ENCODE measurements at regions not wholly inside any gene's neighbourhood (a gene's known extent, or its start where the extent isn't known, plus 50 kb on each side); places are given as distances from the start of the nearest gene placed in this dataset.

GRCh38 chr7:155213955-155214740, 83.5 kb upstream of the INSIG1 start:
- no peak for DNase-seq (ENCODE audit: low read depth in 1 of 2, low spot score in 1 of 2)

DNA sequence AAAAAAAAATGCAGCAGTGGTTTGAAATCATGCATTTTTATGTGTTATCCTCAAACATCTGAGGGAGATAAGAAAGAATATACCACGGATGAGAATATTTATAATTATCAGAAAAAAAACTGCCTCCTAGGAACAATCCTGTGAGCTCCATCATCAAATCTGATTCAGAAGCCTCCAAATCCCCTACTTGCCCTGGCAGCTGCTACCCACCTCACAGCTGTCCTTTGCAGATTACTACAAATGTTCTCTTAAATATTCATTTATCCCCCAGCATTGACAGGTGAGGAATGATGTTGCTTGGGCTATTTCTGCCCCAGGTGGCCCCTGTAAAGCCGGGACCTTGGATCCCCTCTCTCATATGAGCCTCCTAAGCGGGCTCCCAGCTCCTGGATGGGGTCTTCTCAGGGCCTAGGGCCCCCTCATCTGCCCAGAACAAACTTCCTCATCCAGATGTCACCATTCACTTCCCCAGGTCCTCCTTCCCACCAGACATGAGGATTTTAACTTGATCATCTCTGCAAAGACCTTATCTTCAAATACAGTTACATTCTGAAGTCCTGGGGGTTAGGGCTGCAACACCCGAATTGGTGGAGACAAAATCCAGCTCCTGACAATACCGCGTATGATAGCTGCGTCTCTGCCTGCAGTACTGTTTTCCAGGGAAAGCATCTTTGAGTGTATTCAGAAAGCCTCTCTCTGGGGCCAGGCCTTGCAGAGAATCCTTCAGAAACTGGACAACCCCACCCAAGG, 81.9 kb upstream of the INSIG1 start:
- no peak for DNase-seq (ENCODE audit: low read depth in 1 of 2, low spot score in 1 of 2)

- DNase-seq (ENCODE audit: low read depth in 1 of 2, low spot score in 1 of 2), result no peak
These were observed 81.0 kb upstream of the INSIG1 start for GRCh38 chr7:155216475-155217272.

DNA sequence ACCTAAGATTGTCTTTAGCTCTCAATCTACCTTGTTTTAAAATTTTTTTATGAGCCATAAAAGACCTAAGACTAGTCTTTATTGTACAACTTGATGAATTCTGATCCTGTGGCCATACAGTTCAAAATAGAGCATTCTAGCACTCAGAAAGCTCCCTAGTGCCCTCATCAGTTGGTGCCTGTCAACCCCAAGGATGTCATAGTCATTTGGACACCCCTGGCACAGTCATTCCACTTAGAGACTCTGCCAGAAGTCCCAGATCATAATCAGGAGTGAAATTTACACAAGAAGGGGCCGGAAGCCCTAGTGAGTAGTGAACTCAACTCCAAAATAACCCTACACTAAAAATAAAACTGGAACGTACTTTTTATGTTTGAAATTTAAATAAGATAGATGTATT, 80.0 kb upstream of the INSIG1 start:
- DNase-seq (ENCODE audit: low read depth in 1 of 2, low spot score in 1 of 2), result no peak

DNA sequence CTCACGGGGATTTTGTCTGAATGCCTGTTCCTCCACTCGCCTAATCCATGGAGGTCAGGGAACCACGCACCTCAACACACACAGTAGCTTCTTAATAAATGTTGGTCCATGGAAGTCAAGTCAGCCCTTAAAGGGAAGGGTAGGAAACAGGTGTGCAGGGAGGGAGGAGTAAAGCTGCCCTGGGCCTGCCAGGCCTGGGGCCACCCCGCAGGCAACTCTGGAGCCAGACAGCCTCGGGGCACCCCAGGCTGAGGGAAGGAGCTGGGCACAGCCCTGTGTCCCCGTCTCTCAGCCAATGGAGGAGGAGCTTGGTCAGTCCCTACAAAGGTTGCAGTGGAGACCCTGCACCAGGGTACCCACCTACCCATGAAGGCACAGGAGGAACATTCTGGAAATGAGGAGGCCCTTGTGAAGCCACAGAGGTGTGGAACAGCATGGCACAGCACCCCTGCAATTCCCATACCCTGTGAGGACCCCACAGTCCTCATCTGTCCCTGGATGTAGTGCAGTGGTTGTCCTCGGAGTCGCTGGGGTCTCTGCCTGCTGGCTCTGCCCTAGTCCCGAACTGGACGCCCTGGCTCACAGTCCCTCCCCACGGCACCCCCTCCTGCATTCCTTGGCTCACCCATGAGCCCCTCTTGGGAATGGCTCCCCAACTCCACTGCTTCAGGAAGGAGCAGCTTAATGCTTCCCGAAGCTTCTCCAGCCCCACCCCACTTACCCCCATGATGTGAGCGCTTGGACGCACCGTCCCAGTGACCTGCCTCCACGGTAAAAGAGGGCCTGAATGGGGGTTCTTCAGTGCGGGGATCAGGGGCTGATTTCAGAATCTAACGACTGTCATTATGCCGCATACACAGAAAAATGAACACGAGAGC, 79.2 kb upstream of the INSIG1 start:
- no peak for DNase-seq (ENCODE audit: low read depth in 1 of 2, low spot score in 1 of 2)

- no peak for DNase-seq (ENCODE audit: low read depth in 1 of 2, low spot score in 1 of 2)
These were observed 78.5 kb upstream of the INSIG1 start for GRCh38 chr7:155219154-155219531.

DNA sequence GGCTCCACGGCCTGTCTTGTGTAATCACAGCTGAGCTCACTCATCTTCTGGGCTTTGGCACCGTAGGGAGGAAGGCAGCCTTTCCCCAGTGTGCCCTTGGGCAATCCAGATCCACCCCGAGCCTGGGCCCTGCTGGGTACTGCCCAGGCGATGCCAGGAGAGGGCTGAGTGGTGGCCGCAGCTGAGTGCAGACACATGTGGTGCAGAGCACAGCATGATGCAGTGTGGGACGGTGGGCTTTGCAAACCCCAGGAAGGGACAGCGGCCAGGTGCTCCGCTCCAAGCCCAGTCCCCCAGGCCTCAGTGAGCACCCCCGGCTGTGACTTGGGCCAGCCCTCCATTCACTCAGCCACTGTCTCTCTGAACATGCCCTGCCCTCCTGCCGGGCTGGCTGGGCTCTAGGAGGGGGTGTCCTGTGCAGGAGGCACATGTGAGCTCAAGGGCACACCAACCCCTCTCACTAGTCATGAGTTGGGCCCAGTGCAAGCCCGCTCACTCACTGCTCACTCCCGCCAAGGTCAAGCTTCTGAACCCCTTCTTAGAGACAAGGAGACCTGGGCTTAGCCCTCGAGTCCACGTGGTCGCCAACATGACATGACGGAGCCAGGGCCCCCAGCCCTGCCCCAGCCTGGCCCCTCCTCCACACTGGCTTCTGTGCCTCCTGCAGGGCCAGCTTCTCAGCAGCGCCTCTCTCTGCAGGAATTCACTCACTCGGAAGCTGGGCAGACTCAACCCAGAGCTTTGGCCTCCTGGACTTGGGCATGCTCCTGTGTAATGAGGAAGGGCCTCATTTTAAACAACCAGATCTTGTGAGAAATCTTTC, 77.5 kb upstream of the INSIG1 start:
- DNase-seq (ENCODE audit: low read depth in 1 of 2, low spot score in 1 of 2), result no peak

DNA sequence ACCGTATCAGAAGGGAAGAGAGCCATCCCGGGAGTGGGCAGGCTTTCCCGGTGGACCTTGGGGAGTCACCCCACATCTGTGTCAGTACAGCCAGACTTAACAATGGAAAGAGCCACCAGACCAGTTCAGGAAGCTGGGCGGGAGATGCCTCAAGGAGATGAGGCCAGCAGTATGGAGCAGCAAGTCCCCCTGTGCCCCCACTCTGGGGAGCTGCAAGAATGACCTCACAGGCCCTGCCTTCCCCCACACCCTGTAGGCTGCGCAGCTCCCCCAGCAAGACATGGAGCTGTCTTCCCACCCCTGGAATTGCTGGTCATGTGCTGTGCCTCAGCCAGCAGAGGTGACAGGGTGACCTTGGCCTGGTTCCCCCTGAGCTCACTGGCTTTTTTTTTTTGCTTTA, 76.8 kb upstream of the INSIG1 start:
- DNase-seq (ENCODE audit: low read depth in 1 of 2, low spot score in 1 of 2), result no peak

GRCh38 chr7:155221547-155221946, 76.1 kb upstream of the INSIG1 start:
- DNase-seq (ENCODE audit: low read depth in 1 of 2, low spot score in 1 of 2), result no peak

- DNase-seq (ENCODE audit: low read depth in 1 of 2, low spot score in 1 of 2), result no peak
These were observed 75.6 kb upstream of the INSIG1 start for GRCh38 chr7:155222061-155222460.

GRCh38 chr7:155222573-155222972, 75.1 kb upstream of the INSIG1 start:
- DNase-seq (ENCODE audit: low read depth in 1 of 2, low spot score in 1 of 2), result no peak

GRCh38 chr7:155223021-155223420, 74.7 kb upstream of the INSIG1 start:
- DNase-seq (ENCODE audit: low read depth in 1 of 2, low spot score in 1 of 2), result no peak

- DNase-seq (ENCODE audit: low read depth in 1 of 2, low spot score in 1 of 2), result no peak
These were observed 74.2 kb upstream of the INSIG1 start for GRCh38 chr7:155223503-155223902.

GRCh38 chr7:155224116-155224811, 73.4 kb upstream of the INSIG1 start:
- DNase-seq (ENCODE audit: low read depth in 1 of 2, low spot score in 1 of 2), result no peak

DNA sequence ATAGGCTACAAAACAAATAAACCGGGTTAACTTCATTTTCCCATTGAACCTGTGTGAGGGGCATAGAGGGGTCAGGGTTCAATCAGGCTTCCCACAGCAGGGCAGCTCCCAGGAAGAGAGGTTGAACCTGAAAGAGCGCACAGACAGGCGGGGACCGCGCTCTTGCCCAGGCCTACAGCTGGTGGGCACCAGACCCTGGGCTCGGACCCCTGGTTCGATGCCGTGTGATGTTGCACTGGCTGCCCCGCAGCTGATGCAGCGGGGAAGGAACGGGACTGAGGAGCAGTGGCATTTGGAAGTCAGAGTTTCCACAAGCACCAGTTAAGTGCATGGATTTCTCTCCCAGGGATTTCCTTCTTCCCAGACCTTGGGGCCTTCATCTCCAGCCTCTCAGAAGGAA, 72.6 kb upstream of the INSIG1 start:
- no peak for DNase-seq (ENCODE audit: low read depth in 1 of 2, low spot score in 1 of 2)

- no peak for DNase-seq (ENCODE audit: low read depth in 1 of 2, low spot score in 1 of 2)
These were observed 72.2 kb upstream of the INSIG1 start for GRCh38 chr7:155225516-155225915.

DNA sequence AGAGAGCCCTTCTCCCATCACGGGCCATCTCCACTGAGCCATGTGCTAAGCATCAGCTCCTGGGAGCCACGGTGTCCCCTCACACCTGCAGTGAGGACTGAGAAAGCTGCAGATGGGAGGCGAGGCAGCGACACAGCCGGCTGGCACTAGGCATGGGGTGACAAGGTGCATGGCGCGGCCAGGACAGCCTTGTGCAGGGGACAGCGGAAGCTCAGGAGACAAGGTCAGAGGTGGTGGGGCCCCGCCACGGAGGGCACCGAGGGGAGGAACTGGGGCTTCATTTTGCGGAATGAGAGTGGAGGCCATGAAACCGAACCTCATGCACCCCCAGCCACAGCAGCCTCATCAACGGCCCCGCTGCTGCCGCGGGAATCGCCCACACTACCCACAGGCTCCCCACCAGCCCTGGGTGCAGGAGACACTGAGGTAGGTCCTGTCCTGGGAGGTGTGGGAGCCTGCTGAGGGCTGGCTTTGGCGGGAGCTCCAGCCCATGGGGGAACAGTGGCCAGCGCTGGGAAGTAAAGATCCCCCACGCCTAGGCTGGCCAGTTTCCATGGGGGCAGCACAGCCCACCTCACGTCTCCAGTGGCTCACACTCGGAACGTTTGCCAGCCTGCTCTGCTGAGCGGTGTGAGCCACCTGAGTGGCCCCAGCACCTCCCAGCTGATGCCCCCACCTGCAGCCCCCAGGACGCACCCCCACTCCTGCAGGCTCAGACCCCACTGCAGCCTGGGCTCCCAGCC, 71.2 kb upstream of the INSIG1 start:
- no peak for DNase-seq (ENCODE audit: low read depth in 1 of 2, low spot score in 1 of 2)

- no peak for DNase-seq (ENCODE audit: low read depth in 1 of 2, low spot score in 1 of 2)
These were observed 70.5 kb upstream of the INSIG1 start for GRCh38 chr7:155227004-155227787.
